Panc1 (cell line): ENCODE measurements at regions not wholly inside any gene's neighbourhood (a gene's known extent, or its start where the extent isn't known, plus 50 kb on each side); places are given as distances from the start of the nearest gene placed in this dataset.
"Not testable (repeated sequence)": the region's sequence is repeated elsewhere in the genome, so short reads cannot be mapped to it uniquely, and the experiment has no call there.

Source experiments
- ATAC-seq: fragments of 200-7000 bp; cut with Tn5 transposase; 2 replicates; pipeline ENCODE4 v1.9.1; 2020; ENCODE audit warnings: mild to moderate bottlenecking, moderate library complexity
- BruUV-seq: library from RNA; stranded (reverse); fragments of 400-500 nt; replicated peaks from 2 replicates; lab custom pipeline; 2021; lab: Mats Ljungman, UMichigan
- CTCF ChIA-PET: fragments of 300-600 bp; sonication (Branson Sonifier 250); formaldehyde crosslinking; loops from one replicate; lab custom pipeline; 2022; ENCODE audit warnings: antibody characterized with exemption; lab: Charles Lee
- POLR2A ChIA-PET: fragments of 300-600 bp; sonication (Branson Sonifier 250); formaldehyde crosslinking; loops from one replicate; lab custom pipeline; 2022; ENCODE audit warnings: antibody characterized with exemption; lab: Charles Lee
- DNase-seq: peaks from one replicate; pipeline ENCODE4 v3.0.0-alpha.2; 2010; ENCODE audit warnings: low read depth, low spot score
- H3K27ac ChIP-seq: 2 replicates; pipeline ENCODE4 v1.5.1; 2011; ENCODE audit warnings: mild to moderate bottlenecking, low read length, inconsistent platforms
- H3K27me3 ChIP-seq: fragments of 200-500 bp; sonication (Bioruptor generic); 2 replicates; pipeline ENCODE4 v1.6.0; 2014; ENCODE audit warnings: low read length, inconsistent platforms; ENCODE audit not compliant: control insufficient read depth, insufficient read depth
- H3K36me3 ChIP-seq: fragments of 200-500 bp; sonication (Bioruptor generic); 2 replicates; pipeline ENCODE4 v1.5.1; 2014; ENCODE audit warnings: inconsistent platforms, mild to moderate bottlenecking, low read length, moderate library complexity; ENCODE audit not compliant: control insufficient read depth, insufficient read depth
- H3K4me1 ChIP-seq: 2 replicates; pipeline ENCODE4 v1.5.1; 2011; ENCODE audit warnings: inconsistent platforms, mild to moderate bottlenecking, low read length, moderate library complexity; ENCODE audit not compliant: control insufficient read depth, insufficient read depth
- H3K4me3 ChIP-seq, 2 experiments: 2 replicates each; pipeline ENCODE4 v1.5.1; 2011 to 2012; ENCODE audit warnings: low read depth in 2 of 2, low read length in 2 of 2, mild to moderate bottlenecking in 2 of 2, inconsistent platforms in 1 of 2, moderate library complexity in 1 of 2
- H3K9me3 ChIP-seq: fragments of 200-500 bp; sonication (Bioruptor generic); 2 replicates; pipeline ENCODE4 v1.5.1; 2014; ENCODE audit warnings: low read depth, mild to moderate bottlenecking, inconsistent platforms, low read length, moderate library complexity; ENCODE audit not compliant: control insufficient read depth, insufficient read depth
- CTCF ChIP-seq: fragments of 450-650 bp; IDR thresholded peaks from 2 replicates; pipeline ENCODE4 v1.5.1; 2017; ENCODE audit warnings: mild to moderate bottlenecking
- POLR2AphosphoS5 ChIP-seq: IDR thresholded peaks from 2 replicates; pipeline ENCODE4 v1.6.1; 2012; ENCODE audit warnings: mild to moderate bottlenecking, low read depth, low read length, moderate library complexity
- REST ChIP-seq, 2 experiments: IDR thresholded peaks; 2 replicates each; pipeline ENCODE4 v1.6.1; 2011 to 2012; ENCODE audit warnings: low read depth in 2 of 2, control low read depth in 1 of 2, low read length in 1 of 2, mild to moderate bottlenecking in 1 of 2, moderate library complexity in 1 of 2; ENCODE audit not compliant: insufficient read depth in 1 of 2
- SIN3A ChIP-seq: IDR thresholded peaks from 2 replicates; pipeline ENCODE4 v1.6.1; 2012; ENCODE audit warnings: low read depth, mild to moderate bottlenecking, low read length, moderate library complexity, borderline replicate concordance; ENCODE audit not compliant: insufficient read depth
- TCF7L2 ChIP-seq: IDR thresholded peaks from 2 replicates; pipeline ENCODE4 v1.6.1; 2011; ENCODE audit warnings: mild to moderate bottlenecking, low read depth, low read length, inconsistent platforms
- in situ Hi-C: cut with HindIII; loops from 2 replicates; pipeline ENCODE4 v1.10.0; 2016; ENCODE audit warnings: low sequenced_read_pairs, low pct_unique_long_range_greater_than_20kb
- intact Hi-C: fragments of 100-400 bp; cut with micrococcal nuclease; formaldehyde crosslinking; loops from one replicate; pipeline ENCODE4 v1.10.0; 2022; ENCODE audit not compliant: unreplicated experiment

GRCh38 chr5:28397502-28397941, 1359.1 kb upstream of the CDH9 start:
- DNase-seq (no peak), ATAC-seq (0 out of 2 replicates have a peak, but pooled peaks have one; percentile 26)
- Histone ChIP-seq H3K27me3 (no peaks in the 10 kb centered on the region), H3K4me1 (no peaks in the 10 kb centered on the region; the same call in 1 of the 2 replicates), H3K27ac (no peak overlapping the region), H3K4me3 (no peak overlapping the region), H3K36me3 (no peaks in the 10 kb centered on the region), H3K9me3 (no peaks in the 10 kb centered on the region)
- POLR2A ChIA-PET, result no interaction called here
- intact Hi-C loops, result no loop called here
- BruUV-seq, result no TSS peak
- in situ Hi-C loops, result no loop called here
- no peak for TF ChIP-seq SIN3A
- no peak; the same call in 1 of the 2 replicates for TF ChIP-seq TCF7L2
- CTCF ChIA-PET, result no interaction called here

- POLR2A ChIA-PET, result no interaction called here
- TF ChIP-seq TCF7L2 (no peak), POLR2AphosphoS5 (no peak), SIN3A (no peak), REST (IDR thresholded peaks at IDR 0.05; ENCODE audit: insufficient read depth in 1 of 2, low read depth in 2 of 2, low read length in 1 of 2) (no peak), CTCF (no peak)
- DNase-seq (no peak), ATAC-seq (no peak)
- no peaks in the 10 kb centered on the region for H3K9me3 ChIP-seq
- in situ Hi-C loops, result no loop called here
- no peak overlapping the region for H3K4me3 ChIP-seq
- no peaks in the 10 kb centered on the region for H3K4me1 ChIP-seq
- intact Hi-C loops, result no loop called here
- H3K27me3 ChIP-seq, result no peaks in the 10 kb centered on the region
- CTCF ChIA-PET, result no interaction called here
- no peaks in the 10 kb centered on the region for H3K36me3 ChIP-seq
- BruUV-seq, result no TSS peak
- H3K27ac ChIP-seq, result no peak overlapping the region
Observed at GRCh38 chr5:28391277-28391676, 1352.9 kb upstream of the CDH9 start.

GRCh38 chr5:28390341-28390740, 1352.0 kb upstream of the CDH9 start:
- Histone ChIP-seq H3K27ac (no peak overlapping the region), H3K9me3 (no peaks in the 10 kb centered on the region), H3K4me3 (no peak overlapping the region), H3K27me3 (no peaks in the 10 kb centered on the region), H3K4me1 (no peaks in the 10 kb centered on the region), H3K36me3 (no peaks in the 10 kb centered on the region)
- DNase-seq (no peak), ATAC-seq (no peak)
- TF ChIP-seq TCF7L2 (no peak), POLR2AphosphoS5 (no peak), SIN3A (no peak), CTCF (no peak), REST (IDR thresholded peaks at IDR 0.05; ENCODE audit: insufficient read depth in 1 of 2, low read depth in 2 of 2, low read length in 1 of 2) (no peak)
- no TSS peak for BruUV-seq
- ChIA-PET POLR2A (no interaction called here), CTCF (no interaction called here)
- in situ Hi-C loops (no loop called here), intact Hi-C loops (no loop called here)

- DNase-seq, BruUV-seq, intact Hi-C loops, in situ Hi-C loops, H3K9me3 ChIP-seq, H3K36me3 ChIP-seq, CTCF ChIA-PET, H3K4me1 ChIP-seq, POLR2A ChIA-PET, H3K27me3 ChIP-seq, H3K27ac ChIP-seq, H3K4me3 ChIP-seq, ATAC-seq: not testable (repeated sequence)
Observed at GRCh38 chr5:28389727-28390126, 1351.3 kb upstream of the CDH9 start.
